Heart left ventricle (tissue), 16 donors: ENCODE measurements at regions not wholly inside any gene's neighbourhood (a gene's known extent, or its start where the extent isn't known, plus 50 kb on each side); places are given as distances from the start of the nearest gene placed in this dataset.

ENCODE experiments used
- ATAC-seq, 4 donors: fragments of 200-7000 bp; cut with Tn5 transposase; one replicate each; pipeline ENCODE4 v1.9.1; 2020 to 2022; ENCODE audit warnings: moderate library complexity in 4 of 4, mild to moderate bottlenecking in 3 of 4, moderate number of reproducible peaks in 1 of 4
- DNase-seq, 5 donors: peaks; one replicate each; pipeline ENCODE4 v3.0.0-alpha.2; 2020
- H3K27ac ChIP-seq, 12 donors: fragments of 200-600 bp; sonication (generic) in 4 of 12; one replicate each; pipeline versions ENCODE4 v1.5.0 to v1.8.0; 2016 to 2022; ENCODE audit warnings: mild to moderate bottlenecking in 2 of 12
- H3K27me3 ChIP-seq, 9 donors: fragments of 200-600 bp; sonication (generic) in 2 of 9; one replicate each; pipeline versions ENCODE4 v1.5.1 to v1.8.0; 2016 to 2022; ENCODE audit warnings: mild to moderate bottlenecking in 3 of 9
- H3K36me3 ChIP-seq, 9 donors: fragments of 200-600 bp; sonication (generic) in 2 of 9; one replicate each; pipeline versions ENCODE4 v1.5.0 to v1.8.0; 2018 to 2022; ENCODE audit warnings: mild to moderate bottlenecking in 2 of 9
- H3K4me1 ChIP-seq, 12 donors: fragments of 200-600 bp; sonication (generic) in 4 of 12; one replicate each; pipeline versions ENCODE4 v1.5.0 to v1.8.0; 2016 to 2022; ENCODE audit warnings: mild to moderate bottlenecking in 3 of 12
- H3K4me3 ChIP-seq, 12 donors: fragments of 200-600 bp; sonication (generic) in 4 of 12; one replicate each; pipeline versions ENCODE4 v1.5.0 to v1.8.0; 2017 to 2022; ENCODE audit warnings: mild to moderate bottlenecking in 9 of 12, moderate library complexity in 4 of 12
- H3K9me3 ChIP-seq, 12 donors: fragments of 200-600 bp; sonication (generic) in 4 of 12; one replicate each; pipeline versions ENCODE4 v1.5.0 to v1.8.0; 2016 to 2022; ENCODE audit warnings: mild to moderate bottlenecking in 1 of 12
- CTCF ChIP-seq, 12 donors: fragments of 200-600 bp; sonication (generic) in 4 of 12; IDR thresholded peaks; one replicate each; pipeline versions ENCODE4 v1.5.0 to v1.8.0; 2018 to 2022; ENCODE audit warnings: antibody characterized with exemption in 12 of 12, mild to moderate bottlenecking in 5 of 12
- POLR2A ChIP-seq, 2 donors: fragments of 450-650 bp; IDR thresholded peaks; one replicate each; pipeline ENCODE4 v1.6.1; 2017; ENCODE audit warnings: antibody characterized with exemption in 2 of 2, mild to moderate bottlenecking in 2 of 2, moderate library complexity in 2 of 2
- WGBS, 4 donors: extraction: QIAGEN DNeasy Blood & Tissue Kit in 2 of 4; methylation state at CpG; one replicate each; pipeline versions ENCODE4 v1.1.5 to v1.1.7; 2013 to 2018; 5-methylcytosine and 5-hydroxymethylcytosine counted together
- intact Hi-C, 10 donors: fragments of 100-400 bp; cut with DNase I; formaldehyde crosslinking; loops; one replicate each; pipeline versions ENCODE4 v1.11.1 to v1.14.2; 2022
- donor health status: ischemic (EF 13 %, LVEDD 7.1; RV severe dilation, severe dysfunction).
- donor health status: healthy with polysubstance abuse.
- donor health status: DM: no; HTN: yes; CAD: no.
- donor health status: DM: no; HTN: no; CAD: no.
- donor health status: ischemic (EF 25% LVEDD 6.9; RV normal size, moderate dysfunction).
- donor health status: ischemic (EF 25% LVEDD 5.7; RV mildly dilated, moderate dysfunction).
- donor health status: healthy.
- donor health status: DM: yes; HTN: yes; CAD: no.
- donor health status: ischemic (EF 35%, LVEDD 5.7; RV mildly dilated, moderate dysfunction).
- donor health status: nonischemic (EF 11% LVEDD 7.7; RV severe dilation, severe dysfunction).
- donor health status: DM: yes; HTN: yes; CAD: no.
- donor health status: PGD.
- donor health status: ischemic (EF 29% LVEDD 5.4; RV normal size, mild dysfunction).
- donor health status: nonischemic (EF 23%, LVEDD 6.1; RV moderate dilation, normal function).

GRCh38 chr19:32039440-32039839, 306.0 kb upstream of the ZNF507 start:
- ATAC-seq (no peak), DNase-seq (no peak)
- peaks cover 0 to 44% (median 5%) of the 10 kb centered on the region in 9 donors for H3K27me3 ChIP-seq
- intact Hi-C loops: loop anchor here in 2 of 10 donors (10.0 kb wide), 2 partner anchors 355 to 1355 kb away; no protein-coding TSS in a partner anchor
- H3K9me3 ChIP-seq: no peaks in the 10 kb centered on the region
- no peaks in the 10 kb centered on the region for H3K36me3 ChIP-seq
- no peak overlapping the region for H3K4me3 ChIP-seq
- peaks cover 0 to 6% (median 0%) of the 10 kb centered on the region in 12 donors for H3K4me1 ChIP-seq
- no peak overlapping the region for H3K27ac ChIP-seq
- TF ChIP-seq POLR2A (IDR thresholded peaks at IDR 0.05) (no peak), CTCF (IDR thresholded peaks at IDR 0.05) (no peak)
- WGBS, 4 donors: 54 to 67% (median 60%) methylated on average over 13 of the region's 13 CpGs

GRCh38 chr19:32040236-32040635, 305.2 kb upstream of the ZNF507 start:
- Histone ChIP-seq H3K27me3 (peaks cover 0 to 51% (median 7%) of the 10 kb centered on the region in 9 donors), H3K4me1 (peaks cover 0 to 6% (median 0%) of the 10 kb centered on the region in 12 donors), H3K27ac (no peak overlapping the region), H3K36me3 (no peaks in the 10 kb centered on the region), H3K9me3 (no peaks in the 10 kb centered on the region), H3K4me3 (no peak overlapping the region)
- TF ChIP-seq POLR2A (IDR thresholded peaks at IDR 0.05): no peak
- TF ChIP-seq CTCF (IDR thresholded peaks at IDR 0.05): no peak
- DNase-seq (no peak), ATAC-seq (no peak)
- 44 to 63% (median 57%) methylated on average over 5 of the region's 5 CpGs for WGBS, 4 donors
- intact Hi-C loops: loop anchor here in 9 of 10 donors (2.0 to 10.0 kb wide), 8 partner anchors 185 to 1365 kb away; no protein-coding TSS in a partner anchor

- peak in 1 of 4 donors; percentile 34 for ATAC-seq
- Histone ChIP-seq H3K9me3 (no peaks in the 10 kb centered on the region), H3K4me3 (peak overlapping the region in 10 of 12 donors; percentile 12 to 54 (median 38)), H3K4me1 (peaks cover 0 to 6% (median 0%) of the 10 kb centered on the region in 12 donors), H3K36me3 (no peaks in the 10 kb centered on the region), H3K27me3 (peaks cover 0 to 58% (median 7%) of the 10 kb centered on the region in 9 donors), H3K27ac (no peak overlapping the region)
- peak in 4 of 5 donors; percentile 23 to 47 (median 34) for DNase-seq
- intact Hi-C loops: loop anchor here in 9 of 10 donors (2.0 to 10.0 kb wide), 8 partner anchors 183 to 1367 kb away; no protein-coding TSS in a partner anchor
- TF ChIP-seq CTCF (IDR thresholded peaks at IDR 0.05) (peak; percentile 48 to 89 (median 70)), POLR2A (IDR thresholded peaks at IDR 0.05) (no peak)
- WGBS, 4 donors: 1 to 6% (median 3%) methylated on average over 23 of the region's 23 CpGs
These were observed 303.6 kb upstream of the ZNF507 start for GRCh38 chr19:32041681-32042292.

GRCh38 chr19:32047788-32048187, 297.6 kb upstream of the ZNF507 start:
- no peaks in the 10 kb centered on the region for H3K36me3 ChIP-seq
- no peak for ATAC-seq
- no peaks in the 10 kb centered on the region for H3K9me3 ChIP-seq
- WGBS, 4 donors: 66 to 78% (median 71%) methylated on average over 5 of the region's 5 CpGs
- intact Hi-C loops: loop anchor here in 8 of 10 donors (10.0 kb wide), 5 partner anchors 177 to 1373 kb away; no protein-coding TSS in a partner anchor
- H3K4me1 ChIP-seq: no peaks in the 10 kb centered on the region
- TF ChIP-seq POLR2A (IDR thresholded peaks at IDR 0.05) (no peak), CTCF (IDR thresholded peaks at IDR 0.05) (no peak)
- DNase-seq: no peak
- H3K27ac ChIP-seq: no peak overlapping the region
- H3K27me3 ChIP-seq: peaks cover 0 to 41% (median 7%) of the 10 kb centered on the region in 9 donors
- no peak overlapping the region for H3K4me3 ChIP-seq
